ENCODE measurements at regions not wholly inside any gene's neighbourhood (a gene's known extent, or its start where the extent isn't known, plus 50 kb on each side); places are given as distances from the start of the nearest gene placed in this dataset.
A peak's percentile ranks its signal among the peaks of the same experiment; 100 is the strongest.
"Not testable (repeated sequence)": the region's sequence is repeated elsewhere in the genome, so short reads cannot be mapped to it uniquely, and the experiment has no call there.

DNA sequence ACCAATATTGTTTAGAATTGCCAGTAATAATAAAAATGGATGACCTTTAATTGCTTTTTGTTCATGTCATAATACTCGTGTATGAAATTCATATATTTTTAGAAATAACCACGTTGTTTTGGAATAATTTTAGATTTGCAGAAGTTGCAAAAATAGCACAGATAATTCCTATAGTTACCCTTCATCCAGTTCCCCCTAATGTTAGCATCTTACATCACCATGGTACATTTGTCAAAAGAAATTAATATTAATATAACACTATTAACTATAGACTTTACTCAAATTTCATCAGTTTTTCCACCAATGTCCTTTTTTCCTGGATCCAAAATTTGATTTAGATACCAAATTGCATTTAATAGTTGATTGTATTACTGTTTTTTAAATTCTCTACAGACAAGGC, 191.9 kb downstream of the NPIPA7 start:
- H3K9me3 Mint-ChIP-seq; H3K4me3 Mint-ChIP-seq; ATAC-seq (replicated peaks; ENCODE audit: extremely low read depth, poor library complexity, severe bottlenecking); DNase-seq (ENCODE audit: low spot score in 2 of 2); H3K4me1 Mint-ChIP-seq; H3K36me3 Mint-ChIP-seq (ENCODE audit: insufficient read depth); H3K27ac Mint-ChIP-seq (ENCODE audit: low read depth): not testable (repeated sequence)
- H3K27me3 Mint-ChIP-seq, result peaks cover 14% of the 10 kb centered on the region

GRCh38 chr16:16572130-16572774, 193.3 kb downstream of the NPIPA7 start:
- H3K36me3 Mint-ChIP-seq (ENCODE audit: insufficient read depth); H3K4me3 Mint-ChIP-seq; DNase-seq (ENCODE audit: low spot score in 2 of 2); ATAC-seq (replicated peaks; ENCODE audit: extremely low read depth, poor library complexity, severe bottlenecking); H3K9me3 Mint-ChIP-seq; H3K27ac Mint-ChIP-seq (ENCODE audit: low read depth); H3K4me1 Mint-ChIP-seq: not testable (repeated sequence)
- peaks cover 14% of the 10 kb centered on the region for H3K27me3 Mint-ChIP-seq

DNA sequence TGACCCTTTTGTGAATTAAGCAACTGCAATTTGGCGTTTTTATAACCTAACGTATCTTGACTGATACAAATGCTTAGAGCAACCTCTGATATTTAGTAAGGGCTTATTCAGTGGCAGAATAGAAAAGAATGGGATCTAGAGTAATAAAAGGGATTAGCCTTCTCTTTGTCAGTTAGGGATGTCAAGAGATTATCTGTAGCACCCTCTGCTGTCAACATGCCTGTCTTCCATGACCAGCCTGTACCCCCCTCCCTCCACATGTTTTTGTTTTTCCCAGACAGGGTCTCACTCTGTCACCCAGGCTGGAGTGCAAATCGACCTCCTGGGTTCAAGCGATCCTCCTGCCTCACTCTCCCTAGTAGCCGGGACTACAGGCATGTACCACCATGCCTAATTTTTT, 198.1 kb downstream of the NPIPA7 start:
- not testable (repeated sequence) for H3K4me1 Mint-ChIP-seq; H3K4me3 Mint-ChIP-seq; H3K27me3 Mint-ChIP-seq; DNase-seq (ENCODE audit: low spot score in 2 of 2); ATAC-seq (replicated peaks; ENCODE audit: extremely low read depth, poor library complexity, severe bottlenecking); H3K27ac Mint-ChIP-seq (ENCODE audit: low read depth); H3K9me3 Mint-ChIP-seq; H3K36me3 Mint-ChIP-seq (ENCODE audit: insufficient read depth)

DNA sequence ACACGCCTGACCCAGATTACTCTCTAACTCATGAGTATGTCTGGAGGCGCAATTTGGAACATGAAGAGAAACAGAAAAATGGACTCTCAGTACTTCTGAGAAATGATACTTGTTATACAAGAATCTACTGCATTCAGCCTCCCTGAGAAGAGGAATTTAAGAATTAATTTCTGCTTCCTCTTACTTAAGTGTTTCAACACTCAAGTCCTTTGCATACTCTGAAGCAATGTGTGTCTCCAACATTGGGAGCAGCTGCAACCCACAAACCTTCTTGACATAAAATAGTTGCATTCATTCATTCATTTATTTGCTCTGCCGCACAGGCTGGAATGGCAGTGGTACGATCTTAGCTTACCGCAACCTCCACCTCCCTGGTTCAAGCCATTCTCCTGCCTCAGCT, 199.8 kb downstream of the NPIPA7 start:
- DNase-seq (ENCODE audit: low spot score in 2 of 2) (no peak), ATAC-seq (replicated peaks; ENCODE audit: extremely low read depth, poor library complexity, severe bottlenecking) (no peak)
- peaks cover 6% of the 10 kb centered on the region for H3K9me3 Mint-ChIP-seq
- H3K27ac Mint-ChIP-seq (ENCODE audit: low read depth), result no peak overlapping the region
- H3K36me3 Mint-ChIP-seq (ENCODE audit: insufficient read depth), result peaks cover 2% of the 10 kb centered on the region
- no peaks in the 10 kb centered on the region for H3K27me3 Mint-ChIP-seq
- no peak overlapping the region for H3K4me3 Mint-ChIP-seq
- no peaks in the 10 kb centered on the region for H3K4me1 Mint-ChIP-seq

GRCh38 chr16:16582916-16583315, 204.0 kb downstream of the NPIPA7 start:
- not testable (repeated sequence) for H3K27me3 Mint-ChIP-seq; ATAC-seq (replicated peaks; ENCODE audit: extremely low read depth, poor library complexity, severe bottlenecking); H3K4me3 Mint-ChIP-seq; H3K36me3 Mint-ChIP-seq (ENCODE audit: insufficient read depth); H3K9me3 Mint-ChIP-seq; H3K4me1 Mint-ChIP-seq; DNase-seq (ENCODE audit: low spot score in 2 of 2)
- H3K27ac Mint-ChIP-seq (ENCODE audit: low read depth), result peak overlapping the region; percentile 32

- not testable (repeated sequence) for DNase-seq (ENCODE audit: low spot score in 2 of 2); H3K4me1 Mint-ChIP-seq; H3K27me3 Mint-ChIP-seq; H3K9me3 Mint-ChIP-seq; H3K36me3 Mint-ChIP-seq (ENCODE audit: insufficient read depth); H3K4me3 Mint-ChIP-seq; H3K27ac Mint-ChIP-seq (ENCODE audit: low read depth)
- ATAC-seq (replicated peaks; ENCODE audit: extremely low read depth, poor library complexity, severe bottlenecking), result peak; percentile 71
Measured at GRCh38 chr16:16586073-16586651, 207.2 kb downstream of the NPIPA7 start.

DNA sequence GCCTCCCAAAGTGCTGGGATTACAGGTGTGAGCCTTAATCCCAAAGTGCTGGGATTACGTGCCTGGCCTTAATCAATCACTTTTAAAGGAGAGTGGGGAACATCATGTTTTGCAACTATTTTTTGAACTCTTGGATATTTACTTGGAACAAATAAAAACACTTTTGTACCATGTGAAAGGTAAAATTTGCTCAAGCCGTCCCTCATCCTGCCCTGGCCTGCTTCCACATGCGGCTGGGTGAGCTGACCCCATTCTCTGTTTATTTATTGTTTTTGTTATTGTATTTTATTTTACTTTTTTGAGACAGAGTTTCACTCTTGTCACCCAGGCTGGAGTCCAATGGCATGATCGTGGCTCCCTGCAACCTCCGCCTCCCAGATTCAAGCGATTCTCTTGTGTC, 208.0 kb downstream of the NPIPA7 start:
- not testable (repeated sequence) for H3K27ac Mint-ChIP-seq (ENCODE audit: low read depth); DNase-seq (ENCODE audit: low spot score in 2 of 2); H3K4me3 Mint-ChIP-seq; H3K9me3 Mint-ChIP-seq; H3K4me1 Mint-ChIP-seq; H3K27me3 Mint-ChIP-seq; ATAC-seq (replicated peaks; ENCODE audit: extremely low read depth, poor library complexity, severe bottlenecking); H3K36me3 Mint-ChIP-seq (ENCODE audit: insufficient read depth)

- H3K27ac Mint-ChIP-seq (ENCODE audit: low read depth); H3K4me1 Mint-ChIP-seq; DNase-seq (ENCODE audit: low spot score in 2 of 2); H3K4me3 Mint-ChIP-seq; H3K36me3 Mint-ChIP-seq (ENCODE audit: insufficient read depth); ATAC-seq (replicated peaks; ENCODE audit: extremely low read depth, poor library complexity, severe bottlenecking); H3K9me3 Mint-ChIP-seq; H3K27me3 Mint-ChIP-seq: not testable (repeated sequence)
Measured at GRCh38 chr16:16588436-16588835, 209.5 kb downstream of the NPIPA7 start.

GRCh38 chr16:16590654-16591318, 211.8 kb downstream of the NPIPA7 start:
- not testable (repeated sequence) for H3K36me3 Mint-ChIP-seq (ENCODE audit: insufficient read depth); H3K4me3 Mint-ChIP-seq; H3K9me3 Mint-ChIP-seq; ATAC-seq (replicated peaks; ENCODE audit: extremely low read depth, poor library complexity, severe bottlenecking); H3K4me1 Mint-ChIP-seq; H3K27ac Mint-ChIP-seq (ENCODE audit: low read depth); DNase-seq (ENCODE audit: low spot score in 2 of 2)
- H3K27me3 Mint-ChIP-seq, result peaks cover 14% of the 10 kb centered on the region

- DNase-seq (ENCODE audit: low spot score in 2 of 2) (peak; percentile 14 to 24), ATAC-seq (replicated peaks; ENCODE audit: extremely low read depth, poor library complexity, severe bottlenecking) (peak; percentile 80)
- H3K27ac Mint-ChIP-seq (ENCODE audit: low read depth); H3K9me3 Mint-ChIP-seq; H3K4me3 Mint-ChIP-seq; H3K4me1 Mint-ChIP-seq; H3K36me3 Mint-ChIP-seq (ENCODE audit: insufficient read depth): not testable (repeated sequence)
- peaks cover 14% of the 10 kb centered on the region for H3K27me3 Mint-ChIP-seq
Measured at GRCh38 chr16:16593156-16593863, 214.4 kb downstream of the NPIPA7 start.

- H3K27me3 Mint-ChIP-seq, result peaks cover 14% of the 10 kb centered on the region
- not testable (repeated sequence) for H3K27ac Mint-ChIP-seq (ENCODE audit: low read depth); H3K9me3 Mint-ChIP-seq; DNase-seq (ENCODE audit: low spot score in 2 of 2); H3K4me1 Mint-ChIP-seq; H3K36me3 Mint-ChIP-seq (ENCODE audit: insufficient read depth); H3K4me3 Mint-ChIP-seq
- peak; percentile 41 for ATAC-seq (replicated peaks; ENCODE audit: extremely low read depth, poor library complexity, severe bottlenecking)
Measured at GRCh38 chr16:16595029-16595718, 216.2 kb downstream of the NPIPA7 start.

DNA sequence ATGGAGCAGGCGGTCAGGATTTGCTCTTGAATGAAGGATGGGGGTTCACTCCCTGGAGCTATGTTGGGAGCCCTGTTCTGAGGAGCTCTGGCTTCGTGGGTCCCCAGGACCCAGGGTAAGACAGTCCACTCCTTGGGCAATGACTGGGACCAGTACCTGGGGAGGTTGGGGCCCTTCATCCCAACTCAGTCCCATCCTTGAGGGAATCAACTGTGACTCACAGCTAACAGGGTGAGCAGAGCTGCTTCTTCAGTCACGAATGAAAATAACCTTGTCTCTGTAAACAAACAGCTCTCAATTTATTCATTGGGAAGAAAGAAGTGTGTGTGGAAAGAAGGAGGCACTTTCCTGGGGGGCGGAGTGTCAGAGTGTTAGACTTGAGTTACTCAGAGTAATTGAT, 222.3 kb downstream of the NPIPA7 start:
- H3K4me1 Mint-ChIP-seq; ATAC-seq (replicated peaks; ENCODE audit: extremely low read depth, poor library complexity, severe bottlenecking); H3K27me3 Mint-ChIP-seq; DNase-seq (ENCODE audit: low spot score in 2 of 2); H3K4me3 Mint-ChIP-seq; H3K36me3 Mint-ChIP-seq (ENCODE audit: insufficient read depth); H3K9me3 Mint-ChIP-seq; H3K27ac Mint-ChIP-seq (ENCODE audit: low read depth): not testable (repeated sequence)

Measured in central memory CD8-positive, alpha-beta T cell (primary cell).